NCI-H2029 (cell line): ENCODE measurements at regions not wholly inside any gene's neighbourhood (a gene's known extent, or its start where the extent isn't known, plus 50 kb on each side); places are given as distances from the start of the nearest gene placed in this dataset.

Experiments used
- DNase-seq: peaks from one replicate; lab custom pipeline; 2025; lab: John Stamatoyannopoulos, UW

DNA sequence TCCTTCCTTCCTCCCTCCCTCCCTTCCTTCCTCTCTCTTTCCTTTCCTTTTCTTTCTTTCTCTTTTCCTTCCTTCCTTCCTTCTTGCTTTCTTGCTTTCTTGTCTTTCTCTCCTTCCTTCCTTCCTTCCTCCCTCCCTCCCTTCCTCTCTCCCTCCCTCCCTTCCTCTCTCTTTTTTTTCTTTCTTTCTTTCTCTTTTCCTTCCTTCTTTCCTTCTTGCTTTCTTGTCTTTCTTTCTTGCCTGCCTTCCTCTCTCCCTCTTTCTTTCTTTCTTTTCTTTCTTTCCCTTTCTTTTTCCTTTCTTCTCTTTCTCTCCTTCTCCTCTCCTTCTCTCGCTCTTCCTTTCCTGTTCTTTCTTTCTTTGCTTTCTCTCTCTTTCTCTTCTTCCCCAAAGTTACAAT is 728.4 kb upstream of the ADAMTS5 start:
- no peak for DNase-seq

DNA sequence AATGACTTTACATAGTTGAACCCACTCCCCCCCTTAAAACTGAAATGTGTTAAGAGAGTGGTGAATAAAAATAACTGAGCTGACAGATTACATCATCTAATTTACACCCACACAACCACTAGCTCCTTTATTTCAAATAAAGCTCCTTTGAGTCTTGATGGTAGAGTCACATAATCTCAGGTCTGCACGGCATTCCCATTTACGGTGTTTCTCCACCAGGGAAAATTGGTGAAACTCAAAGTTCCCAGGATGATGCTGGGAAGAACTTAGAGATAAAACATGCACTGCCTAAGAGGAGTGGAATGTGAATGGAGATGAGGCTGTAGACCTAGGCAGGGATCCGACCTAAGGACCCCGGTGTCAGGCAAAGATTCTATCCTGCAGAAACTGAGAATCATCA is 727.8 kb upstream of the ADAMTS5 start:
- DNase-seq = no peak

DNA sequence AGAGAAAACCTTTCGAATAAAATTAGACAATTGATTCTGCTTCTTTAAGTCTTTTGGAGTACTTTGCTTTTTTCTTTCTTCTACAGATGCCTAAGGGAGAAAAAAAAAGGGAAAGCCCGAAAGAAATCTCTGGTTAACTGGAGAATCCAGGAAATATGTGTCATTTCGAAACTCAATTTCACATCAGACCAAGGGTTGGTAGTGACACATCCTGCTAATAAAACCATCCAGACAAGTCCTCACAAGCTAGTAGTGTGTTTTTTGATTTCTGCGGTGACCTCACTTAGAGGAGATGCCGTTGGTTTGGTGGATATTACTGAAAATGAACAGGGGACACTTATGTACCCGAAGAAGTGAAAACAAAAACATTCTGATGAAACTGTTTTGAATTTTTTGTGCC is 726.5 kb upstream of the ADAMTS5 start:
- DNase-seq = no peak

DNA sequence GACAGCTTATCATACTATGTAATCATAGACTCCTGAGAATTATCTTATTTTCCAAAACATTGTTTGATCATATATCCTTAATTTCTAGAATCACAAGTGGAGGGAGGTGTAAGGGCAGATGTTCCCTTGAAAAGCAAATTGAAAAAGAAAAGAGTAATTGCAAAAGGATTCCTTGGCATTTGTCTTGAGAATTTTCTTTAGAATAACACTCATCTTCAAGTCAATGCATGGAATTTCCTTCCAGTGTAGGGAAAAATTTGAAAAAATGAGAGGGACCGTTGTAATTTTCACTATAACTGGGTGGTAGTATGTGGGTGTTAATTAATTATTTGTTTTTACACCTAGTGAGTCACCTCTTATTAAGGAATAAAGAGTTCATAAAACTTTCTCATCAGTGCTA is 724.6 kb upstream of the ADAMTS5 start:
- DNase-seq = no peak

DNA sequence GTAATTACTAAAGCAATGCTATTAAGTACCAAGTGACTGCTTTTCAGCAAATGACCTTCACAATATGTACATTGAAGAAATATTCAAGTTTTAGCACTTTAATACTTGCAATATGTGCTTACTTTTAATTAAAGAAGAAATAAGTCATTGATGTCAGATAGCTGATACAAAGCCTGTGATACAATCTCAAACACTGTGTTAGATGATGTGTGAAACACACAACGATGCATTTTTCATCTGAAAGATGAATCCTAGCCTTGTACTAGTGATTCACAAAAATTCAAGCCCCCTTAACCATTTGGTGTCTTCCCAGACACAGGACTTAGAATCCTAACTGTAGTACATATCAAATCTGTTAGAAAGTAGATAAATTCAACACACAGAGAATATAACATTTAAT is 724.1 kb upstream of the ADAMTS5 start:
- no peak for DNase-seq

DNA sequence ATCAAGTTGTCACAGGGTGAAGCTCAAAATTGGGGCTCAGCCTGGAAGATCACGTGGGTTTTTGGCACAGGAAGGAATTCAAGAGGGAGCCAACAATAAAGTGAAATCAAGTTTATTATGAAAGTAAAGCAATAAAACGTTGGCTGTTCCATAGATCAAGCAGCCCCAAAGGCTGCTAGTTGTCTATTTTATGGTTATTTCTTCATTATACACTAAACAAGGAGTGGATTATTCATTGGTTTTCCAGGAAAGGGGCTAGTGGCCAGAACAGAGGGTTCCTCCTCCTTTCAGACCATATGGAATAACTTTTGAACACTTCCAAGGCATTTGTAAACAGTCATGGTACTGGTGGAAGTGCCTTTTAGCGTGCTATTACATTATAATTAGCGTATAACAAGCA is 723.5 kb upstream of the ADAMTS5 start:
- no peak for DNase-seq

DNA sequence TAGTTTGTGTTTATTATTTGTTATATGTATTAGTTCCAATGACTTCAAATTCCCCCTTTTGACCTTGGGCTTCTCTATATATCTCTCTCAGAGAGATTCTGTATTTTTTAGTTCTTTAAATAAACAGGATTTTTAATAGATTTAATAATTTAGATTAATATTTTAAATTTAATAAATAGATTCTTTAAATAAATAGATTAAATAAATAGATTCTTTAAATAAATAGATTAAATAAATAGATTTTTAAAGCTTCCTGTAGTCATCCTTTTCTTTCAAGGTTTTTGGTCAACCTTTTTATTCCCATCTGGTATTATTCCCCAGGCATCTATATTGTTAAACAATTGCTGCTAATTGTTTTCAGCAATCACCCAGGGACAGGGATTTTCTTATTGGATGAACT is 721.9 kb upstream of the ADAMTS5 start:
- DNase-seq = no peak

DNA sequence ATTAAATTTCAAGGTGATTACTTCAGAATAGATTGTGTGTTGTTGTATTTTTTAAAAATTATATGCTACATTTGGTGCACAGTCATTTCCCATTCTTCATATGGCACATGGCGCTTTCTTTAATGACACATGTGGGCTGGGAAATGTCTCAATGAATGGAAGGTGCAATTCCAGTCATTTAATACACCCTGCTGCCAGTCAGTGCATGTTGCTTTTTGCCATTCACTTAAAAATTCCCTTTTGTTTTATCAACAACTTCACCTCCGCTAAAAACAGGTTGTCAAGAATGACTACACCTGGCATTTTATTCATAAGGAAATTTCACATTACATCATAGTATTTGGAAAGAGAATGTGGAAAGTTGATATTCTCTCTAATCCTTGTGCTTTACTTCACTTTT is 716.4 kb upstream of the ADAMTS5 start:
- no peak for DNase-seq

DNA sequence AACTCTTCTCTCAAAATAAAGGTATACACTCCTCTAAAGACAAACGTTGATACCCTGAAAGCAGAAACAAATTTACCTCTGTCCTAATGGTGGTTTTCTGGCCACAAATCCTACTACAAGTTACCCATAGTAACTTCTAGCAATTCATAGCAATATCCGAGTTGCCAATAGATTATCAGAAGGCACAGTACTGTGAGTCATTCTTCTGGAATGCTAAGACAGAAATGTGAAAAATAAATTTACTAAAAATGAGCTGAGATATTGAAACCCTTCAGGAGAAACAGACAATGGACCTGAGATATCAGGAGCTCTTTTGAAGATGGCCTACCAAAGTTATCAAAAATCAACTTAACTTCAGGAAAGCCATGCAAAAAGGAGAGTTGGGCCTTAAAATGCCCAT is 715.0 kb upstream of the ADAMTS5 start:
- no peak for DNase-seq

DNA sequence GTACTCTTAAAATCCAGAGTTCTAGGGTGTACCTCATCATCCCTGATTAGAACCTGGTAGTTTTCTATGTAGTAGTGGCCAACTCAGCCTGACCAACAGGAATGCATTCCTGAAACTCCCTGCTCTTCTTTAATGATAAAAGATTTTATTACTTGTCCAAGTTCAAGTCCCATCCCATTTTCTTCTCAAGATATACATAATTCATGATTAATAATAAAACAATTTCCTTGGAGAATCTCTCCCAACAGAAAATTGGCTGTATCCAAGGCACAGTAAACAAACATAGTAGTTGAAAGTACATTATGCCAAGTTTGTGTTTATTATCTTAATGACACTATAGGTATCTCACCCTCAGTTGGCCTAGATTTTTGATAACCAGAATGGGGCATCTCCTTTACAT is 714.1 kb upstream of the ADAMTS5 start:
- DNase-seq = no peak

DNA sequence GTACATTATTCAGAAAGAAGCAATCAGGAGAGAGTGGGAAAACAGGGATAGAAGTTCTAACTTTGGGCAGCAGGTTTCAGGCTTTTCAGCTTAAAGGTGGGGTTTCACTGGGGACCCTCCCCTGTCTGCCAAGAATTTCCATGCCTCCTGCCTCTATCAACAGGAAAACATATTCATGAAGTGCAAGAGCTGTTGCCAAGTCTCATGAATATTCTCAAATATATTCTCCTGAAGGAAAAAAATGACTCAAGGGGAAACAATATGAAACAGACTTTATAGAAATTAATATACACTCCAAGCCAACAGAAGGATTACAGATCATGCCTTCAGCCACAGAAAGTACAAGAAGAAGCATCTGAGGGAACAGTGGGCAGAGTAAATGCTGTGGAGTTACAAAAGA is 713.3 kb upstream of the ADAMTS5 start:
- DNase-seq = no peak

DNA sequence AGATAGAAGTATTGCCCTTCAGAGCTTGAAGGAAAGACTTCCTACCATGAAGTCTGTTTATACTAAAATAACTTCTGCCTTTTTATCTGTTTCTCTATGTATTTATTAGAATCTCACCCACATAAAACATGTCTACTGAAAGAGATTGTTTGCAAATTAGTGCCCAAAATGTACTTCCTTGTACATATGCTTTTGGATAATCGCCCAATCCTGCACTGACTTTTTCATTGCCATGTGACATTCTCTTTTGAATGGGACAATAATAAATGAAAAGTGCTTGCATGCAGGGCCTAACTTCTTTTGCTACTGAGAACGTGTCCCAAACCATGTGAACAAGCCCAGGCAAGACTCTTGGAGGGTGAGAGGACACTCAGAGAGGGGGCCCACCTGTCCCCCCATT is 711.6 kb upstream of the ADAMTS5 start:
- no peak for DNase-seq

DNA sequence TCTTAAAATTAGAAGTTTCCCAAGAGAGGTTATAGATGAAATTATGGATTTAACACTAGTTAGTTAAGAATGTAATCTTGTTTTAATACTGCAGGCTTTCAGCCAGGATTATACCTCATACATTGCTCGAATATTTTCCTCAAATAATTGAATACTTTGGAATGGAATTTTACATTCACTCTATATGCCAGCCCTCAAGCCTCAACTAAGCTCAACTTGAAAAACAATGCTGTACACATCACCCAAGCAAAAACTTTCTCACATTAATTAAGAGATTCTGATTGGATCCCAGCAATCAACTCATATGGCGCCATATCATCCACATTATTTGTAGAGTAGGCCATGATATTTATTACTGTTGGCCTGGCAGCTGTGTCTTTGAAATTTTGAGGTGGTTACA is 710.7 kb upstream of the ADAMTS5 start:
- no peak for DNase-seq

DNA sequence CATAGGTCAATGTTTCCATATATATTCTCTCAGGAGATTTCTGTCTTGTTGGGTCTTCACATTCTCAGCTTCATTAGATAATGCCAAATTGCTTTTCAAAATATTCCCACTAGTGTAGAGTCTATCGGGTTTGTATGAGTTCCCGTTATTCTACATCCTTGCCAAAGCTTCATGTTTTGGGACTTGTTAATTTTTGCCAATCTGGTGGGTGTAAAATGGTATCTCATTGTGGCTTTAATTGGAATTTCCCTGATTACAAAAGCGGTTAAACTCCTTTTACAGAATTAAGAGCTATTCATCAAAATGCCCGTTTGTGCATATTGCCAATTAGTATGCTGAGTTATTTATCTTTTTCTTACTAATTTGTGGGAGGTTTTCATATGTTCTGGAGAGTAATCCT is 708.4 kb upstream of the ADAMTS5 start:
- no peak for DNase-seq

DNA sequence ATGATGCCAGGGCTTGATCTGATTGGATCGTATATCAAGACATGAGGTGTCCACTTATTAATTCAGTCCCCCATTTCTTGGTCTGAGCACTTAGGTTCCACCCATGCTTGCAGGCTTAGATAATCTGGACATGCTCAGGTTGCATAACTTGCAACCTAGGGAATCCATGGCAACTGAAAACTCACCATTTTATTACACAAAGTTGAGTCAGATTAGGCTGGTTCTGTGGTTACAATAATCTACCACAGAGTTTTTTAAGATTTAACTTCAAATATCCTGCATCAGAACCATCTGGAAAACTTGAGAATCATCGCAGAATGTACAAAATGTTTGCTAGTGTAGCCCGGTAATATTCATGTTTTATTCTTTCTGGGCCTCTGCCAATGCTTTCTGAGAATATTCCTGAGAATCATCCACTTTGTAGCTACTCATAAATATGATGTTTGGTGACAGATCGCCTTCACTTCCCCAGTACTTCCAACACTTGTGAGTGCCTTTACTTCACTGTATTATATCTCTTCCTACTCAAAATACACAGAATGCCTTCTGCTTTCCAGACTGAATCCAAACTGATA is 707.2 kb upstream of the ADAMTS5 start:
- DNase-seq = no peak

DNA sequence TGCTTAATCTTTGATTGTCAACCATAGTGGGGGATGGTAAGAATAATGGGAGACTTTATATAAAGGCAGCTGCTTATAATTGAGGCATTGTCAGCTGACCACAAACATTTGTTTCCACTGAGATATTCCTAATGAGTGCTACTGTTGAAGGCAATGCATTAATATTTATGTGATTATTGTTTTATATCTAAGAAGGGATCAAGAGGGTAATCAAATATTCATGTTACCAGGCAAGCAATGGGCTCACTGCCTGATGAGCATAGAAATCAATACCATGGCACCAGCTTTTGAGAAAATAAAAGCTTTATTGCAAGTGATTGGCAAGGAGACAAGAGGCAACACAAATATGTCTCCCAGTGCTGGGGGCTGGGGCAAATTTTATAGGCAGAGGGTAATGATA is 706.7 kb upstream of the ADAMTS5 start:
- DNase-seq = no peak

DNA sequence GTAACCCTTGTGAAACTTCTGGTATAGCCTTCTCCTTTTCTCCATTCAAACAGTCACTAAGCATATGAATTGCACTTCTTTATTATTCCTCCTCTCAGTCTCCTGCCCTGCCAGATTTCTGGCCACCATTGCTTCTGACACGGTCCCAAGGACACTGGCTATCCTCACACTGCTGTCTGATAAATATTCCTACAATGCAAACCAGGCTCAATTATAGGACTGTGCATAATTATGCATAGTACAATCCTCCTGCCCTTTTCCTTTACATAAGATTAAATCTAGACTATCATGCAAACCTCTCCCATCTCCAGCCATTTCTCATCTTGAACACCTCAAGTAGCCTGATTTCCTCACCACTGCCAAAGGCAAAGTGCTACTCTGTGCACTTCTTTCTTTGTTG is 704.3 kb upstream of the ADAMTS5 start:
- DNase-seq = no peak

DNA sequence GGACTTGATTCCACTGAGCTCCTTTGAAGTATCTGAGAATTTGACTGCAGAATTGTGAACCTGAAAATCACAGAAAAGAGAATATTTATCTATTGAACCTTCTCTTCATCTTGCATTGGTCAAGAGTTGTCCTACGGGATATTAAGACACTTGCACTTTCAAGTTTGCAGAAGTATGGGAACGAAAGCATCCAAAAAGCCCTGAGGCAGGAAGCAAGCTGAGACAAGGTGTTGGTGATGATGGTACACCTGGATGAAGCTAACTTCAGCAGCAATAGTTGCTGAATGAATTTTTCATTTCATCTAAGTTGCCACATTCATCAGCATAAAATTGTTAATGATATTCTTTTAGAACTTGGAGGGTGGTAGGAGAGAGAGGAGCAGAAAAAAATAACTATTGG is 686.6 kb upstream of the ADAMTS5 start:
- no peak for DNase-seq

DNA sequence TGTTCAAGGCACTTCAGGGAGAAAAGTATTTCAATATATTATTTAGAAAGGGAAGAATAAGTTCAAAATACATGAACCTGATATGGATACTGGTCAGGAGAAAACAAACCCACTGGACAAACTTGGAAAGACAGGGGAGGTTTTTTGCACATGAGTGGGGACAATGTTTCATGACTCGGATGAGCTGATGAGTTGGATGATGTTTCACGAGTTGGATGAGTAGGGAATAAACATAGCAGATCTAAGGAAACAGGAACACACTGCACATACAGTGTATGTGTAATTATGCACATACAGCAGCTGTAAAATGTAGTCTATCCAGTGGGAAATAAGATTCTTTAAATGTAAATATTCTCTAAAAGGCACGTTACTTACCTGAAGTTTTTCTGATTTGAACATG is 682.9 kb upstream of the ADAMTS5 start:
- DNase-seq = no peak

DNA sequence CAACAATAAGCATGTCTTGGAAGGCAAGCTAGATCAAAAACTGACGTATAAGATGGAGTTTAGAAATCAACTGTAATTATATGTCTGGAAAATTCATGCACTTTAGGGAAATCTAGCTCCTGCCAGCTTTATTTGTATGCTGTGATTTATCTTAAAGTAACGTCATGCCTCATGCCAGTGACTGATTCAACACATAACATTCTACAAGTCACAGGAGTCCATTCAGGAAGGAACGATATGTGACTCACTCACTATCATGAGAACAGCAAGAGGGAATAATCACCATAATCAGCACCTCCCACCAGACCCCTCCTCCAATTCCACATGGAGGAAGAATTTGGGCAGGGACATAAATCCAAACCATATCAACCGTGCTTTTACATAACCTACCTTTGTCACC is 682.4 kb upstream of the ADAMTS5 start:
- DNase-seq = no peak

DNA sequence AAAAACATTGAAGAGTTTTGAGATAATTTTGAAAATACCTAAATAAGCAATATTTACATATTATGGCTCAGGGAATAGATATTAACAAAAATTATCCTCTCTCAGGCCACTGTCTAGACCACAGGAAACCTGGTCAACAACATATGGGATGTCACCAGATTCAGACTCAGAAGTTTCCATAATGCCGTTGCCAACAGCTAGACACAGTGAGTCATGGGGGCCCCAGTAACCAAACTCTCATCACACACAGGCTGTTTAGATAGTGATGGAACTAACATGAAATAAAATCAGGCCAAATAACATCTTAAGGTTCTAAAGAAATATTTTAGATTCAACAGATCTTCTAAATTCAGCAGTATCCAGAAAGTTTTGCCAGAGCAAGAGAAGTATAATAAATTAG is 681.7 kb upstream of the ADAMTS5 start:
- DNase-seq = no peak

DNA sequence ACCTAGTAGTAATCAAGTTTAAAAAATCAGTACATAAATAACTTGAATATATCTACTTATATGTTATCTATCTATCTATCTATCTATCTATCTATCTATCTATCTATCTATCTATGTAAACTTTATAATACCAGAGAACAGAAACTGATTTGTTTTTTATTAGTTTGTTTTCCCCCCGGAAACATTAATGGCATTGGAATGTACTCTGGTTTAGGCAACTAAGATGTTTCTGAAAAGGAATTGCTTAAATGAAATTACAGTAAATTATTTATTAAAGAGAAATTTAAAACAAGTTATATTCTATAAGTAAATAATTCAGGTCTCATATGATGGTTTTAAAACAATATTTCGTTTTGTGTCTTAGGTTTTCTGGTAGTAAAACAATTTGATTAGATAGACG is 681.0 kb upstream of the ADAMTS5 start:
- no peak for DNase-seq

DNA sequence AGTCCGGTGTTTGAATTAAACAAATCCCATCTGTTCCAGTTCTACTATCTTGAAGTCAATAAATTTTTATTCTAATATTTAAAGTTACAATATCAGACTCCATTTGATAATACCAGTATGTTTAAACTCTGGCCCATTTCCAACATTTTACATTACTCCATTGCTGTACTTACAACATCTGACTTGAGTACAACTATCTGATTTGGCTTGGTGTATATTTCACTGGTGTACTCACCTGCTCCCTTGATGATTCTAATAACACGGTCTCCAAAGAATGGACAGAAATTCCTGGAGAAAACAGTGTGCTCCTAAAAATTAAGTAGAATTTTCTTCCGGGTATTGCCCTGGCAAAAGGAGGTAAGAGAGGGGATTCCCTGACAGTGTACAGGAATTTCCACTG is 680.5 kb upstream of the ADAMTS5 start:
- DNase-seq = no peak

DNA sequence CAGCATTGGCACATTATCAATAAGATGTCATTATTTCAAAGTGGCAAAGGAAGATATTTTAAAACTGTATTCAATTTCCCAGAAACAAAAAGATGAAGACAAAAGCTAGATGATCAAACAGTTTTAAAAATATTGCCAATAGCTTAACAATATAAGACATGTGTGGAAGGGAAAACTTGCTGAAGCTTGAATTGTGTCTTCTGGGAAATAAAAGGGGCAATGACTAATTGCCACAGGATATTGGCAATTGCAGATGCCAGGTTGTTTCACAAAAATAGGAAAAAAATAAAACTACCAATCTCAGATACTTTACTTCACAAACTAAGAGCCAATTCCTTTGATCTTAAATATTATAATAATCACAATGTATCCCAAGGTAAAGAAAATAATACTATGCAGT is 679.8 kb upstream of the ADAMTS5 start:
- DNase-seq = no peak

DNA sequence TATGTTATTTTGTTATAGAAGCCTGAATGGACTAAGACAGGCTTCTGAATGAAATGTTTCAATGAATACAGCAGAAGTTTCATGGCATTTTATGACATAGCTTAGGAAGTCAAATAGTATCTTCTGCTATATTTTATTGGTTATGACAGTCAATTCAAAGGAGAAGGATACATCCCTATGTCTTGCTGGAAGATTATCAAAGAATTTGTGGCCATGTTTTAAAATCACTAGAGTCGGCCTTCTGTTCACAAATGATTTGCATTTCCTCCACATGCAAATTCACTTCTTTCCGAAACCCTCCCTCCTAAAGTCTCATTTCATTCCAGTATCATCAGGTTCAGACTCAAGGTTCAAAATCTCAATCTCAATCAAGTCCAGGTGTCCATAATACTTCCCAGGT is 679.2 kb upstream of the ADAMTS5 start:
- no peak for DNase-seq
